HG02938 (cell line): ENCODE measurements at regions not wholly inside any gene's neighbourhood (a gene's known extent, or its start where the extent isn't known, plus 50 kb on each side); places are given as distances from the start of the nearest gene placed in this dataset.

Source experiments
- ATAC-seq: cut with Tn5 transposase; IDR thresholded peaks from one replicate; pipeline ENCODE4 v1.9.1; 2021; ENCODE audit warnings: mild to moderate bottlenecking, moderate library complexity; ENCODE audit not compliant: unreplicated experiment

DNA sequence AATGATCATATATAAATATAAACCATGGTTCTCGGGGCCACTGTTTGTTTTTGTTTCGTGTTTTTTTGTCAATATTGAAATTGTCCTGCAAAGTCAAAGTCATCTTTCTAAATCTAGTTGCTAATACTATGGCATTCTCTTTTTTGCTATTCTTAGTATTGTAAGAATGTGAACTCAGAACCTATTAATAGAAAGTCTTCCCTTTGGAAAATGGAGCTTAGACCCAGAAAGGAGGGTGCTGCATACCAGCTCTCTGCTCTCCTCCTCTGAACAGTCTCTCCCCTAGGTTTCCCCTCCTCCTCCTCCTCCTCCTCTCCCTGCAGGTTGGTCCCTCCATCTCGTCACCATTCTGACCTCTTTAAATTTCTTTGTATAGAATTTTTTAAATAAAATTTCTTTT, 150.4 kb upstream of the CCN2 start:
- ATAC-seq: no peak

DNA sequence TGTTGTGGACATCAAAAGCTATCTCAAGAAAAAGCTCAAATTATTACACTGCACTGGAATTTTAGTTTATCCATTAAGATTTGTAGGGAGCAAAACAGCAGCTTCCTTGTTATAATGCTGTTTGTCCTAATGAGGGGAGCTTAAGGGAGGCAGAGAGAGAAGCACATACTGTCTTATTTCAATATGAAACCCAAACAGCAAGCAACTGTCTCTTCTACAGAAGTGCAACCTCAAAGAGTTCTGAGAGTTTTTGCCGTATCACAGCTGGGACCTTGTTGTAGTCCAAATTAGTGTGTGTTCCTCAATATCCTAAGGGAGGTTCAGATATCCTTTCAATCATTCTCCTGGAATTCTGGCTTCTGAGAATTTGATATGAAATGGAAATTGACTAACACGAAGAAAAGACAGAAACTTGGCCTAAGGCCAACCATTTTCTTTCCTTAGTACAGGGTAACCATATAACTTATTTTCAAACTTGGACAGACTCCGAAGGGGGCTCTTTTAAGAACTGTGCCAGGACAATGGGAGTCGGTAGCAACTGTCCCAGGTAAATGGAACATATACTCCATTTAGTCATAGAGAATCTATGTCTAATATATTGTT, 149.3 kb upstream of the CCN2 start:
- no peak for ATAC-seq

DNA sequence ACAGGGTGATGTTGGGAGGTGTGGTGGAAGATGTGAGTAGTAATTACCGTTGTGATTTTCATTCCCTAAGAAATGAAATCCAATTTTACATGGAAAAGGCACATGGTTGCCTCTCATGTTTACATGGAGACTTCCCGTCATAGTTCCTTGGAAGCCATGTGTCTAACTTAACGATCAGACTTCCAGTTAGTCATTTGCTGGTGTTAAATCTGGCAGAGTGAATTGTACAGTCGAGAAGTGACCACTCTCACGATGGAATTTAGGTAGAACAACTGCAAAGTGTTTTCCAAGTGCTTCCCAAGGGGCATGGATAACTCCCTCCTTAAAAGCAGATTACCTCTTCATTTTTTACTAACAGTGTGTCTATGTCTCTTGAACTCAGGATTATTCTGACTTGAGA, 145.8 kb upstream of the CCN2 start:
- ATAC-seq: no peak

DNA sequence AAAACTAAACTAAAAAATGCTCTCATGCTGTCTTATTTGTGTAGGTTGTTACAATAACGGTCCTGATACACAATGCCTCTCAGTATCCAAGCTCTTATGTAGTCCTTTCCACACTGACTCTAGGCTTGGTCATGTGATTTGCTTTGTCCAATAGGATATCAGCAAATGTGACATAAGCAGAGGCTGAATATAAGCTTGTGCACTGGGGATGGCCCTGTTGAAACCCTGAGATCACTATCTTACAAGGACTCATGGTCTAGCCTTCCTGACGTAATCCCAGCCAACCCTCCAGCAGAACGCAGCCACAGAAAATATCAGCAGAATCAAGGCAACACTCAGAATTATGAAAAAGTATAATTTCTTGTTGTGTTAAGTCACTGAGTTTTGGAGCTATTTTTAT, 145.1 kb upstream of the CCN2 start:
- no peak for ATAC-seq

DNA sequence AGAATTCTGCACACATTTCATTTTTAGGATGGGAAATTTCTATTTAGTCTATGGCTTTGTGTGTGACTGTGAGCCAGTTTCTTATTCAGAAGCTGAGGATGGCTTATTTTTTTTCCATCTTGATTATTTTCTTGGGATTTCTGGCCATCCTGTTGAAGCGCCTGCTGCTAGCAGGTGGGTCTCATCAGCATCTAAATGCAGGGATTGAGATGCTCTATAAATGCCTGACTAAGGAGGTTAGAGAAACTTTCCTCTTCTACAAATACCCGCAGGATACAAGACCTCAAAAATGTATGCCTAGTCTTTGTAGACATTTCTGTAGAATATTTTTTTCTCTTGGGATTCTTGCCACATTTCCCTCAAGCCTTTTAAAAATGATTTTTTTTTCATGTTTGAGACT, 138.0 kb upstream of the CCN2 start:
- ATAC-seq: no peak

DNA sequence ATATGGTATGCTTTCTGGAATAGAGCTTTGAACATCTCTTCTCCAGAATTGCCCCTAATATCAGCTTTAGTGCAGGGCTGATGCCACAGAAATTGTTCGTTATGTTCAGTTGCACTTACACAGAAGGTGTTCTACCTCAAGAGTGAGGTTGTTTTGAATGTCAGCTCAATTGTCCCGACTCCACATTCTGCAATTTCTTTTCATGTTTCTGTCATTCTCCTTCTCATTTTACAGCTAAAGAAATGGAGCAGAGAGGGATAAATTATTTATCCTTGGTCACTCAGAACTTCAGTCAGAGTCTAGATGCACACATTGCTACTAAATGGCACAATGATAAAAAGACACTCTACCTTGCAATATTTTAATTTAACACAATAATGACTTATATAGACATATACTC, 137.0 kb upstream of the CCN2 start:
- ATAC-seq: no peak

DNA sequence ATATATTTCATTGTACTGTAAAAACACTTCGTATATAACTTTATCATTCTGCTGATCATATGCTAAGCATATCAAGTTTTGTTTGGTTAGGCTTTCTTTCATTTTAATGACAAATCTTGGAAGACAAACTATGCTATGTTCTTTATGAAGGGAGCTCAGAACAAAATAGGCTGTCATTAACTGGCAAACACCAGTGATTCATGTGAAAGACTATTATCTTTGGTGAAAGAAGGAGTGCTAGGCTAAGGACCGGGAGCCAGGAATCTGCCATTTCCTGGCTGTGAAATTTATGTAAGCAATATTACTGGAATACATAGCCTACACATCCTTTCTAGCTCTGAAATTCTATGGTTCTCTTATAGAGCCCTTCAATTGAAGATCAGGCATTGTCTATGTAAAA, 136.2 kb upstream of the CCN2 start:
- ATAC-seq: no peak

DNA sequence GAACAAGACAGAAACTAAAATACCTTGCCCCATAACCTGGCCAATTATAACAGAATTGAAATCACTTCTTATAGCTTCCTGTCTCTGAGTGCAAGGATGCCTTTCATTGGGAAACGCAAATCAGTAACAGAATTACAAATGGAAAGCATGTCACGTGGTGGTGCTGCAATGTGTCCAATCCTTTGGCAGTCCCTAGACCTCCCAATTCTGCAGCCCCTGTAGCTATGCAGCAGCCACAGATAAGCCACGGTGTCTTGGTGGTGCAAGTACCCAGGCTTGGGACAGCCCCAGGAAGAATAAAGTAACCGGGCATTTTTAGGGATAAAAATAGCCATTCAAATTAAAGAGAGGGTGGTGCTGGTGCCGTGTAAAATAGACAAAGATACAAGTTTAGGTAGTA, 134.6 kb upstream of the CCN2 start:
- ATAC-seq: no peak

DNA sequence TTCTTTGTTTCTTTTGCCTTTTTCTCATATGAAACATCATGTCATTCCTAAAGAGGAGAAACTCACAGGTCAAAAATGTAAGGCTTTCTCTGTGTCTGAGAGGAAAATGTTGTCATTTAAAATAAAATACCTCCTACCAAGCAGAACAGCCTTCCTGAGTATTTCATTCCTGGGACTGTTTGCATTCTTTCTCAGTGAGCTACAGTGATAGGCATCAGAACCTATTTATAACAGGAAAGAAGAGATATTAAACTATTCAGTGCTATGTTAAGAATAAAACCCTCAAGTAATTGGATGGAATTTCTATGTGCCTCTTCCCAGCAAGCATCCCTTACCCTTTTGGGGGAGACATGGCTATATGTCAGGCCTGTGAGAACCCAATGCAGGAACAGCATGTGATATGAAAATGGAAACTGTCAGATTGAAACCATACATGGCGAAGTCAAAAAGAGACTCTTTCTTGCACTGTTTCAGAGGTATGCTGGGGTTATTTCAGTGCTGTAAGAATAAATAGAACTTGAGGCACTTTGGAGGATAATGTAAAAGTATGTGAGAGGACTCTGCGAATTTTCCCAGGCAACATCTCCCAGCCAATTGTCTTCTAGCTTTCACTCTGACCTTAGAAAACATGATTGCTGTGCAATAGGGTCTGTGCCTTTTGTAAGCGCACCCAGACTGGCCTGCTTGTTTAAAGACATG, 133.8 kb upstream of the CCN2 start:
- peak; percentile 87 for ATAC-seq

DNA sequence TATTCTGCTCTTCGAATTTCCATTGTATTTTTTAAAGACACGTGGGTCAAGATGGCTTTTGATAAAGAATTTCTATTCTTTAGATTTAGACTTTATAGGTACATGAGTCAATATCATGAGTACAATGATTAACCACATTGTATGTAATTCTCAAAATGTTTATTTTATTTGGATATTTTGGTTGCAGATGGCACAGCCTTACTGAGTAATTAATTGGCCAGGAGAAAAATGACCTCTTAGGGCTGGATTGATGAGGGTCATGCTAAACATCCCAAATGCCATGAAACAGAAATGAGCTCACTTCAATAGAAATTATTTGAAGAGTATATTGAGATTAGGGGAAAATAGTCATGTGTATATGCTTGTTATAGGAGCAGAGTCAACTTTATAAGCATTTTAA, 131.2 kb upstream of the CCN2 start:
- ATAC-seq: no peak

DNA sequence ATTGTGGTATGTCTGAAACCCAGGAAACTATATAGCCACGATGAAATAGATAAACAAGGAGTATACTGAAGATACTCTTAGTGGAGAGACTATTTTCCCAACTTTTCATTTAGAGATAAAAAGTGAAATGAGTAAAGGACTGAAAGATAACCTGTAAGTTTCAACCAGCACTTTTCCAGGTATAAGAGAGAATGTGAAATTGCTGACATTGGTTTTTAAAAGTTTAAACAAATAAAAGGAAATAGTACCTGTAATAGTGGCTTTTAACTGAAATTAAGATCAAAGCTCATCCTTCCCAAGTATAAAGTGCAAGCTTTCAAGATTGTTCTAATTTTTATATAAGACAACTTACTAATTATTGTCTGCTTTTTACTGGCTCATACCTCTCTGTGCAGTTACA, 130.2 kb upstream of the CCN2 start:
- ATAC-seq: no peak

DNA sequence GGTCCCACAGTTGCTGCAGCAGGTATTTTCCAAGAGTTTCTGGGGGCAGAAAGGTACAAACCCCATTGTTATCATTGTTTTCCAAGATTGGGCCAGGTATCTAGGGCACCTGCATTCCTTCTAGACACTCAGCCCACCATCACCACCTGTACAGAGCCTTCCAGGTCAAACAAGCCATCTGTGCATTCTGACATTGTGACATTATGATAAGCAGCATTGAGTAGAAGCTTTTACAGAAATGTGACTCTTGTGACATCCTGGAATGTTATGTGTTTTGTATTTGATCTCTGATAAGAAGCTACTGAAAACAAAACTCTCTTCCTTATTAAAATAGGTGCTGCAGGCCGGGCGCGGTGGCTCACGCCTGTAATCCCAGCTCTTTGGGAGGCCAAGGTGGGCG, 128.1 kb upstream of the CCN2 start:
- no peak for ATAC-seq

DNA sequence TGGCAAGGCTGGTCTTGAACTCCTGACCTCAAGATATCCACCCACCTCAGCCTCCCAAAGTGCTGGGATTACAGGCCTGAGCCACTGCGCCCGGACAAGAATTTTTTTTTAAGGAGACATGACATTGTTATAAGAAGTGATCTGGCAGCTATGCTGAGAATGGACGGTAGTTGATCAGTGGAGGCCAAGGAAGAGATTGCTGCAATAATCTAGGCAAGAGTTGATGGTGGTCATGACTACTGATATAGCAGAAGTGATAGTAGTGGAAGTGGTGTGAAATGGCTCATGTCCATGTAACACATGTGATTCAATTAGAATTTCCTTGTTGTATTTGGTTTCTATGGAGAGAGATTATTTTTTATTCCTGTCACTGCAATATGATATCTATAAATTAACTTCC, 125.3 kb upstream of the CCN2 start:
- ATAC-seq: no peak

DNA sequence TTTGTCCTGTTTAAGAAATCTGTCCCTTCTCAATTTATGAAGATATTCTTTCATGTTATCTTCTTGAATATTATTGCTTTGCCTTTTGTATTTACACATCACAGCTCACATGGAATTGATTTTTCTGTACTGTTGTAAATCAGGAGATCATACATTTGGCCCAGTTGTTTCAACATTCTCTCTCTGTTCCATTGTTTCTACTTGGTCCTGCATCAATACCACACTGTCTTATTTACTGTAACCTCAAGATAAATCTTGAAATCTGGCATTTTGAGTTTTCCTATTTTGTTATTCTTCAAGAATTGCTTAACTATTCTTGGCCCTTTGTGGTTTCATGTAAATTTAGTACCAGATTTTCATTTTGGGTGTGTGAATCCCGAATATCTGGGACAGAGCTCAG, 121.7 kb upstream of the CCN2 start:
- ATAC-seq: no peak

DNA sequence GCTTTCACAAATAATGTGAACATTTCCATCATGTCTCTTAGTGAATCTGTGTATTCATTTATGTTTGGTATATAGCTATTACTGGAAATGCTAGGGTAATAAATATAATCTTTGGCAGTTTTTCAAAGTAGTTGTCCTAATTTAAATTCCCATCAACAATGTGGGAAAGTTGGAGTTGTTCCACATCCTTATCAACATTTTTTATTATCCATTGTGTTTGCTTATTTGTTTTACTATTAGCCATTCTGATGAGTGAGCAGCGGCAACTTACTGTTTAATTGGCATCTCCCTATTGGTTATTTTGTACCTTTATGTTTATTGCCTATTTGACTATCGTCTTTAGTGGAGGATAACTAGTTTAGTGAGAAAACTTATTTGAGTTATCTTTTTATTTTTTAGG, 121.1 kb upstream of the CCN2 start:
- no peak for ATAC-seq

DNA sequence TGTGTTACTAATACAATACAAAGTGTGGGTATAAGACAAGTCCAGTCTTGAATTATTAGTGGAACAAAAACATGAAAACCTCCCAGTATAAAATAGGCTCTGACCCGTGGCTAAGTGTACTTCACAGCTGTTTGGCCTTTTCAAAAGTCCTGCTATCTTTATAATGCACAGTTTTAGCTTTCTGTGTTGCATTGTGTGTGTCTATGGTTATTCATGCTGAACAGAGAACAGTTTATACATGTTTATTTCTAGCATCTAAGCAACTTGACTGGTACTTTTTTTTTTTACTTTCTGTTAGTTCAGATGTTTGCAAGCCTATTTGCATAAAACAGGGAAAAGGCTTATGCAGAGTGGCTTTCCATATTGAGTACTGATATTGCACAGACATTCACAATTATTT, 119.2 kb upstream of the CCN2 start:
- no peak for ATAC-seq

DNA sequence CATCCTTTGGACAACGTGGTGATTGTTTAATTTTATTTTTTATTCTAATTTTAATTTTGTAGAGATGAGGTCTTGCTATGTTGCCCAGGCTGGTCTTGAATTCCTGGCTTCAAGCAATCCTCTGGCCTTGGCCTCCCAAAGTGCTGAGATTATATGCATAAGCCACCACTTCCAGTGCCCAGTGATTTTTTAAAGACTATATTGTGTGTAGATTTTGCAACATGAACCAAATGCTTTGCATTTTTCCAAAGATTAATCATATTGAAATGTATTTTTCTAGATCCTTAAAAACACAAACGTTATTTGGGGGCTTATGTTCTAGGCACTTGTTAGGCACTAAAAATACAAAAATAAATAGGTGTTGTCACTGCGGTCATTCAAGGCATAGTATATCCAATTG, 117.6 kb upstream of the CCN2 start:
- ATAC-seq: no peak

DNA sequence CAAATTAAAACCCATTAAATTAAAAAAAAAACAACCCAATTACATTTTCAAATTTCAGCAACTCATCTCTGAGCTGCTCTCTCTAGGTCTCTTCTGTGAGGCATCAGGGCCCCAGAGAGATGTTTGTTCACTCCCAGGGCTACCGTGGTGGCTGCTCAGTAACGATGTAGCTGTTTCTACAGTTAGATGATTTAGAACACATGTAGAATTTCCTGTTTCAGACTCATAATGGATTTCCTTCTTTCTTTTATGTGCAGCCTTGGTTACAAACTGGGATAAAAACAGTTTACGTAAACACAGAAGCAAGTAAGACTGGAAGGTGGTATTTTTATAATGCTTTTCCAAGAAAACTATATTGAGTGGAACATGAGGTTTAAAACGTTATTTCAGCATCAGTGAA, 116.1 kb upstream of the CCN2 start:
- no peak for ATAC-seq

DNA sequence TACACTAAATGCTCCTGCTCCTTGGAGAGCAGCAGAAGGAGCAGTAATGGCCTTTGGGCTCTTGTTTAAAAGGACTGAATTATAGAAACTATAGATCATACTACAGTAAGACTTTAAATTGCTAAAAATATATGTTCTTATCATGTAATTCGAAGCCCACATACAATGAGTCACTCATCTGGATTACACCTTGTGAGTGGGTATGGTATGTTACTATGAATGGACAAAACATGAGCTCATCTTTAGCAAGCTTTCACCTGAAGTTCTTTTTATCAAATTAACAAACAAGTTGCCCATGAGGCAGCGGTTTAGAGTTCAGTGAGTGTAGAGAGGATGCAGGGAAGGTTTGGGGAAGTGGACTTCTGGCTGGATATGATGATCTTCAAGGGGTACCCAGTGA, 114.4 kb upstream of the CCN2 start:
- no peak for ATAC-seq

DNA sequence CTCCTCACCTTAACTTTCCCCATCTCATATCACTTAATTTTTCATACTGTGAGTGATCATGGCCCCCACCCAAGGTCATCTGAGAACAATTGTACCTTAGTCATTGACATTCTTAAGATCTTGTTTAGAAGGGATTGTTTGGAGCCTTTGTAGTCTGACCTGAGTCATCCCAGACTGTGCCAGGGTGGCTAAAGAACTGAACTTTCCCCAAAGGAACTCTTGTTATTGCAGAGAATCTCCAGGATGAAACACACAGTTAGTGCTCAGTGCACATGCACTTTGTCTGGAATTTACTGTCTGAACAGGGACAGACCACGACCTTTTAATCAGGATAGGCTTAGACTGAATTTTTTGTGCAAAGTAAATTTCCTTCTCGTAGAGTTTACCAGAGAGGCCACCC, 112.6 kb upstream of the CCN2 start:
- no peak for ATAC-seq

DNA sequence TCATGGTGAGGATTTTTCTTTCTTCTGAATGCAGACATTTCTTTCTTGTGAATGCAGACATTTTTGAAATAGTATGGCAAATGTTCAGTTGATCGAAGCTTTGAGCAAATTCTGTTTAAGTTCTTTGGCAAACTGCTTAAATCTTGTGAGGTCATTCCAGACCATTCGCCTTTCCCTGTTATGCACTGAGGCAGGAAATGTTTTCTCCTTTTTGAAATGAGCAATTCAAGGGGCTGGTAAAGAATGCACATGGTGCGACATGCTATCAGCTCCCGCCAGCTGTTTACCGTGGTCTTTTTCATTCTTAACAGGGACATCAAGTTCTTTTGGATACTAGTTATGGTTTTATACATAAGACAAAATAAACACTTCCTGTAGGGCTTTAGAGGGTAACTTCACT, 112.0 kb upstream of the CCN2 start:
- no peak for ATAC-seq

DNA sequence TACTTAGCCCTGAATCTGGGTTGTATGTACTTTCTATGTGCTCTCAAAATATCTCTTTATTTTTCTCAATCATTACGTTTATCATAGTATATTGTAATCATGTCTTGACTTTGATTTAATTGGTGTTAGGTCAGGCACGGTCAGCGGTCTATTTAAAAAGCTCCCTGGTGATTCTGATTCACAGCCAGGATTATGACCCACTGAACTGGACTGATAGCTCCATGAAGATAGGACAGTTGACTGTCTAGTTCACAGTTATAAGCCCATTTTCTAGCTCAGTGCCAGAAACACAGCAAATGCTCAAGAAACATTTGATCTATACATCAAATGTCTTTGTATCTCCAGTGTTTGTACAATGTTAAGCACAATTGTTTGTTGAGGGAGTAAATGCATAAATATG, 111.5 kb upstream of the CCN2 start:
- no peak for ATAC-seq

DNA sequence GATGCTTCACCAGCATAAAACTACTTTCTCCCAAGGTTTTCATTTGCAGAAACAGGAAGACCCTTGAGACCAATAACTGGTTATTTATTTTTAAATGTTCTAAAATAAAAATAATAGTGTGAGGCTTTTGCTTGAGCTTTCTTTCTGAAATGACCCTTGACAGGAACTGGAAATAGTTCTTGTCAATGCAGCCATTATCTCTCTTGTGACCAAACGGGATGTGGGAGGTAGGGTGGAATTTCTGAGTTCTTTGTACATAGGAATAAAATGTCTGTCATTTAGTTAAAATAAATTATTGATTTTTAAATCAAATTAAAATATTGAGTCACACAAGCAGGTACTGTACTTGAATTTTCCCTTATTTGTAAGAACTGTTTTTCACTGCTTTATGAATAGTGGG, 110.2 kb upstream of the CCN2 start:
- ATAC-seq: no peak
